ENCODE measurements at regions not wholly inside any gene's neighbourhood (a gene's known extent, or its start where the extent isn't known, plus 50 kb on each side); places are given as distances from the start of the nearest gene placed in this dataset.

GRCh38 chr12:45586486-45586885 is 143.0 kb upstream of the ARID2 start:
- no peak for TF ChIP-seq FOXP2 (optimal IDR thresholded peaks at IDR 0.05; ENCODE audit: borderline replicate concordance, extremely low read depth, extremely low read length, insufficient read depth)
- no peak for TF ChIP-seq REST (IDR thresholded peaks at IDR 0.05; ENCODE audit: insufficient read depth in 1 of 2, low read depth in 2 of 2, low read length in 2 of 2)
- no peak for TF ChIP-seq POLR2AphosphoS5 (IDR thresholded peaks at IDR 0.05; ENCODE audit: low read depth, low read length)
- no peak for TF ChIP-seq SIN3A (IDR thresholded peaks at IDR 0.05; ENCODE audit: borderline replicate concordance, insufficient read depth, low read length)
- no peak for TF ChIP-seq TAF1 (IDR thresholded peaks at IDR 0.05; ENCODE audit: borderline replicate concordance, insufficient read depth, low read length)

GRCh38 chr12:45587012-45587411 is 142.5 kb upstream of the ARID2 start:
- TF ChIP-seq TAF1 (IDR thresholded peaks at IDR 0.05; ENCODE audit: borderline replicate concordance, insufficient read depth, low read length): no peak
- no peak for TF ChIP-seq FOXP2 (optimal IDR thresholded peaks at IDR 0.05; ENCODE audit: borderline replicate concordance, extremely low read depth, extremely low read length, insufficient read depth)
- no peak for TF ChIP-seq SIN3A (IDR thresholded peaks at IDR 0.05; ENCODE audit: borderline replicate concordance, insufficient read depth, low read length)
- TF ChIP-seq POLR2AphosphoS5 (IDR thresholded peaks at IDR 0.05; ENCODE audit: low read depth, low read length): no peak
- no peak for TF ChIP-seq REST (IDR thresholded peaks at IDR 0.05; ENCODE audit: insufficient read depth in 1 of 2, low read depth in 2 of 2, low read length in 2 of 2)

GRCh38 chr12:45587877-45588533 is 141.5 kb upstream of the ARID2 start:
- TF ChIP-seq TAF1 (IDR thresholded peaks at IDR 0.05; ENCODE audit: borderline replicate concordance, insufficient read depth, low read length) (no peak), POLR2AphosphoS5 (IDR thresholded peaks at IDR 0.05; ENCODE audit: low read depth, low read length) (no peak), SIN3A (IDR thresholded peaks at IDR 0.05; ENCODE audit: borderline replicate concordance, insufficient read depth, low read length) (no peak), FOXP2 (optimal IDR thresholded peaks at IDR 0.05; ENCODE audit: borderline replicate concordance, extremely low read depth, extremely low read length, insufficient read depth) (no peak), REST (IDR thresholded peaks at IDR 0.05; ENCODE audit: insufficient read depth in 1 of 2, low read depth in 2 of 2, low read length in 2 of 2) (no peak)

GRCh38 chr12:45590646-45591045 is 138.9 kb upstream of the ARID2 start:
- no peak for TF ChIP-seq REST (IDR thresholded peaks at IDR 0.05; ENCODE audit: insufficient read depth in 1 of 2, low read depth in 2 of 2, low read length in 2 of 2)
- TF ChIP-seq FOXP2 (optimal IDR thresholded peaks at IDR 0.05; ENCODE audit: borderline replicate concordance, extremely low read depth, extremely low read length, insufficient read depth): no peak
- TF ChIP-seq TAF1 (IDR thresholded peaks at IDR 0.05; ENCODE audit: borderline replicate concordance, insufficient read depth, low read length): no peak
- TF ChIP-seq POLR2AphosphoS5 (IDR thresholded peaks at IDR 0.05; ENCODE audit: low read depth, low read length): no peak

Measured in PFSK-1 (cell line).